ENCODE measurements at regions not wholly inside any gene's neighbourhood (a gene's known extent, or its start where the extent isn't known, plus 50 kb on each side); places are given as distances from the start of the nearest gene placed in this dataset.

DNA sequence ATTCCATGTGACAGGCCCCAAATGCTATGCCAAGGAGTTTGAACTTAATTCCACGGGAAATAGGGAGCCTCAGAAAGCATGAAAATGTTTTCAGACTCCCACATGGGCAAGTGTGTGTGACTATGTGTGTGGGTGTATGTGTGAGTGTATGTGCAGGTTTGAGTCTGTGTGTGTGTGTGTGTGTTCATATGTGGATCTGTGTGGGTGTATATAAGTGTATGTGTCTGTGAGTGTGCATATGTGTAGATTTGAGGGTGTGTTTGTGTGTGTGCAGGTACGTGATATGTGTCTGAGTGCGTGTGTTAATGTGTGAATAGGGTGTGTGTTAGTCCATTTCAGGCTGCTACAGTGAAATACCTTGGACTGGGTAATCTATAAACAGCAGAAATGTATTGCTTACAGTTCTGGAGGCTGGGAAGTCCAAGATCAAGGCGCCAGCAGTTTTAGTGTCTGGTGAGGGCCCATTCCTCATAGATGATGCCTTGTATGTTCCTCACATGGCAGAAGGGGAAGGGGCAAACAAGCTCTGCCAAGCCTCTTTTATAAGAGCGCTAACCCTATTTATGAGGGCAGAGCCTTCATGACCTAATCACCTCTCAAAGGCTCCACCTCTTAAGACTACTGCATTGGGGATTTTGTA, 181.1 kb upstream of the TAB2 start:
- Histone ChIP-seq H3K9me3 (ENCODE audit: low read depth) (no peaks in the 10 kb centered on the region), H3F3A (ENCODE audit: insufficient read depth) (no peaks in the 10 kb centered on the region), H4K20me1 (ENCODE audit: insufficient read depth) (no peaks in the 10 kb centered on the region), H3K9ac (no peak overlapping the region), H3K27ac (no peak overlapping the region), H3K4me2 (ENCODE audit: unreplicated experiment) (no peak overlapping the region), H3K27me3 (replicated peaks; ENCODE audit: insufficient read depth) (no peaks in the 10 kb centered on the region), H3K79me2 (ENCODE audit: insufficient read depth) (no peaks in the 10 kb centered on the region), H2AFZ (no peak overlapping the region), H3K4me1 (ENCODE audit: insufficient read depth) (no peaks in the 10 kb centered on the region), H3K4me3 (no peak overlapping the region), H3K9me2 (ENCODE audit: insufficient read depth) (no peaks in the 10 kb centered on the region), H3K36me3 (ENCODE audit: low read depth) (no peaks in the 10 kb centered on the region)
- 75 to 77% methylated on average over 5 of the region's 5 CpGs for WGBS, 2 experiments (ENCODE audit: low coverage in 1 of 2, low lambda C conversion rate in 2 of 2, missing lambda C conversion rate in 2 of 2)
- in situ Hi-C loops (cut with MboI), result no loop called here
- no peak for DNase-seq
- no peak for TF ChIP-seq EZH2 (IDR thresholded peaks at IDR 0.05; ENCODE audit: insufficient read depth, poor library complexity, severe bottlenecking)

DNA sequence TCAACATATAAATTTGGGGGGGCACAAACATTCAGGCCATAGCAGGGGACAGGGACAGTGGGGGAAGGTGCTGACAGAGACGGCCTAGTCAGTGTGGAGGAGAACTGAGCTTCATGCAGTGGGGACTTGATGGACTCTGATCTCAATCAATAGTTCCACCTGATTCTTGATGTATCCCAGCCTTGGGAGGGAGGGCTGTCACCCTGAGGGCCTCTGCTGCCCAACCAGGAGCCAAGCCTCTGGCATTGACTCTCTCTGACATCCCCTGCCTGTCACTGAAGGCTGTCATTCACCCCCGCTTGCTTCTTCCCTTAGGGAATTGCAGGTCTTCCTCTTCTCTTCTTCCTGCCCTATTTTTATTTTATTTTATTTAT, 180.6 kb upstream of the TAB2 start:
- Histone ChIP-seq H4K20me1 (ENCODE audit: insufficient read depth) (no peaks in the 10 kb centered on the region), H3K9me2 (ENCODE audit: insufficient read depth) (no peaks in the 10 kb centered on the region), H3K4me2 (ENCODE audit: unreplicated experiment) (no peak overlapping the region), H3K27ac (no peak overlapping the region), H3K27me3 (replicated peaks; ENCODE audit: insufficient read depth) (no peaks in the 10 kb centered on the region), H2AFZ (no peak overlapping the region), H3K79me2 (ENCODE audit: insufficient read depth) (no peaks in the 10 kb centered on the region), H3K4me3 (no peak overlapping the region), H3K9ac (no peak overlapping the region), H3F3A (ENCODE audit: insufficient read depth) (no peaks in the 10 kb centered on the region), H3K9me3 (ENCODE audit: low read depth) (no peaks in the 10 kb centered on the region), H3K36me3 (ENCODE audit: low read depth) (no peaks in the 10 kb centered on the region), H3K4me1 (ENCODE audit: insufficient read depth) (no peaks in the 10 kb centered on the region)
- 89 to 100% methylated on average over 2 of the region's 2 CpGs for WGBS, 2 experiments (ENCODE audit: low coverage in 1 of 2, low lambda C conversion rate in 2 of 2, missing lambda C conversion rate in 2 of 2)
- no peak for DNase-seq
- TF ChIP-seq EZH2phosphoT487 (IDR thresholded peaks at IDR 0.05; ENCODE audit: insufficient read depth, low read depth) (no peak), EZH2 (IDR thresholded peaks at IDR 0.05; ENCODE audit: insufficient read depth, poor library complexity, severe bottlenecking) (no peak)
- in situ Hi-C loops (cut with MboI), result no loop called here

DNA sequence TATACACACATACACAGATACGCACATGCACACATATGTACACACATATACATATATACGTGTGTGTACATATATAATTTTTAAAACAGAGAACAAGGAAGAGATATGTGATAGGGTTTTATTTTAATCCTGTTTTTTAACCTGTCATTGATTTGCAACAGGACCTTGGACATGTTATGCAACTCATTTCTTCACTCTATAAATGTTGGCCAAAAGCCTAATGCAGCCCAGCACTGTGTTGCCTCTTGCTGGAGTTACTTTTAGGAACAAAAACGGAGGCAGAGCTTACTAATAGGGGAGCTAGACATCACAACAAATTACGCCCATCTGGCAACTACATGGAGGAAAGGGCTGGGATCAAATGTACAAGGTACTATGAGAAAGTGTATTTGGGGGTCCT, 179.9 kb upstream of the TAB2 start:
- 45 to 51% methylated on average over 4 of the region's 4 CpGs for WGBS, 2 experiments (ENCODE audit: low coverage in 1 of 2, low lambda C conversion rate in 2 of 2, missing lambda C conversion rate in 2 of 2)
- no peak overlapping the region for H3K4me2 ChIP-seq (ENCODE audit: unreplicated experiment)
- H3K9me3 ChIP-seq (ENCODE audit: low read depth), result no peaks in the 10 kb centered on the region
- H3K9me2 ChIP-seq (ENCODE audit: insufficient read depth), result no peaks in the 10 kb centered on the region
- H3K36me3 ChIP-seq (ENCODE audit: low read depth), result no peaks in the 10 kb centered on the region
- no peak overlapping the region for H3K9ac ChIP-seq
- no peaks in the 10 kb centered on the region for H3K79me2 ChIP-seq (ENCODE audit: insufficient read depth)
- no peak for TF ChIP-seq EZH2phosphoT487 (IDR thresholded peaks at IDR 0.05; ENCODE audit: insufficient read depth, low read depth)
- TF ChIP-seq EZH2 (IDR thresholded peaks at IDR 0.05; ENCODE audit: insufficient read depth, poor library complexity, severe bottlenecking), result no peak
- no peaks in the 10 kb centered on the region for H3K4me1 ChIP-seq (ENCODE audit: insufficient read depth)
- no peak overlapping the region for H3K4me3 ChIP-seq
- no peaks in the 10 kb centered on the region for H3K27me3 ChIP-seq (replicated peaks; ENCODE audit: insufficient read depth)
- no peak overlapping the region for H3K27ac ChIP-seq
- DNase-seq, result no peak
- no peak overlapping the region for H2AFZ ChIP-seq
- H4K20me1 ChIP-seq (ENCODE audit: insufficient read depth), result no peaks in the 10 kb centered on the region
- in situ Hi-C loops (cut with MboI), result no loop called here
- H3F3A ChIP-seq (ENCODE audit: insufficient read depth), result no peaks in the 10 kb centered on the region

DNA sequence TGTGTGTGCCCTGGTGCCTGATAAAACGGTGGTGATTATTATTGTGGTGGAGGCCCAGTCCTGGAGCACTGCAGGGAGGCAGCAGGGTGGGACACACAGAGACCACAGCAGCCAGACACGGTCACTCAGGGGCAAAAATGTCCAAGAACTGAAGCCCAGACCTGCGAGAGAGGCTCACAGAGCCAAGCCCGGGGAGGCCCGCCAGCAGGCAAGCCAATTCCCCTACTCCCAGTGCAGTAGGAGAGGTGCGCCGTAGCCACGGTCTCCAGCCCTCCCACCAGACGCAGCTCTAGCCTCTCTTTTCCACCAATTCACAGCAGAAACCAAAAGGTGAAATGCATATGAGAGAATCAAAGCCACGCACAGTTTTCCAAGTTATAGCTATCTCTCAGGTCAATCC, 179.4 kb upstream of the TAB2 start:
- Histone ChIP-seq H4K20me1 (ENCODE audit: insufficient read depth) (no peaks in the 10 kb centered on the region), H3K27ac (no peak overlapping the region), H3K4me3 (no peak overlapping the region), H3K9ac (no peak overlapping the region), H3K79me2 (ENCODE audit: insufficient read depth) (no peaks in the 10 kb centered on the region), H3K27me3 (replicated peaks; ENCODE audit: insufficient read depth) (no peaks in the 10 kb centered on the region), H3K4me2 (ENCODE audit: unreplicated experiment) (no peak overlapping the region), H2AFZ (no peak overlapping the region), H3K4me1 (ENCODE audit: insufficient read depth) (no peaks in the 10 kb centered on the region), H3K36me3 (ENCODE audit: low read depth) (no peaks in the 10 kb centered on the region), H3K9me2 (ENCODE audit: insufficient read depth) (no peaks in the 10 kb centered on the region), H3F3A (ENCODE audit: insufficient read depth) (no peaks in the 10 kb centered on the region), H3K9me3 (ENCODE audit: low read depth) (no peaks in the 10 kb centered on the region)
- WGBS, 2 experiments (ENCODE audit: low coverage in 1 of 2, low lambda C conversion rate in 2 of 2, missing lambda C conversion rate in 2 of 2), result 81 to 86% methylated on average over 9 to 10 of the region's 10 CpGs
- TF ChIP-seq EZH2phosphoT487 (IDR thresholded peaks at IDR 0.05; ENCODE audit: insufficient read depth, low read depth), result no peak
- no peak for TF ChIP-seq EZH2 (IDR thresholded peaks at IDR 0.05; ENCODE audit: insufficient read depth, poor library complexity, severe bottlenecking)
- in situ Hi-C loops (cut with MboI), result no loop called here
- no peak for DNase-seq

Data from GM23248 (cell line).